ENCODE measurements at regions not wholly inside any gene's neighbourhood (a gene's known extent, or its start where the extent isn't known, plus 50 kb on each side); places are given as distances from the start of the nearest gene placed in this dataset.

- TF ChIP-seq CTCF (conservative IDR thresholded peaks at IDR 0.05; ENCODE audit: low read length) (no peak), EZH2phosphoT487 (IDR thresholded peaks at IDR 0.05; ENCODE audit: borderline replicate concordance, low read depth, low read length) (no peak)
Observed at GRCh38 chr4:38610966-38611431, 53.0 kb upstream of the KLF3 start.

All from OCI-LY7 (cell line).